HEK293 (cell line): ENCODE measurements at regions not wholly inside any gene's neighbourhood (a gene's known extent, or its start where the extent isn't known, plus 50 kb on each side); places are given as distances from the start of the nearest gene placed in this dataset.

Experiments used
- CTCF ChIA-PET: fragments of 350-600 bp; formaldehyde crosslinking; extraction: SDS; loops from one replicate; lab custom pipeline; 2021; ENCODE audit warnings: antibody characterized with exemption; lab: Yijun Ruan, JAX
- POLR2A ChIA-PET: fragments of 300-600 bp; formaldehyde crosslinking; extraction: SDS; loops from one replicate; lab custom pipeline; 2020; ENCODE audit warnings: antibody characterized with exemption, inconsistent platforms; lab: Yijun Ruan, JAX
- H3K27ac ChIP-seq: fragments of 200-500 bp; sonication (Bioruptor generic); 2 replicates; pipeline ENCODE4 v1.5.1; 2014; ENCODE audit warnings: low read depth, low read length, control low read depth, inconsistent platforms; ENCODE audit errors: extremely low read depth
- H3K36me3 ChIP-seq, 2 experiments: fragments of 200-500 bp in 1 of 2; sonication (Bioruptor generic) in 1 of 2; 1 replicate in 1 of 2; 2 replicates in 1 of 2; pipeline ENCODE4 v1.5.1; 2014 to 2017; ENCODE audit warnings: inconsistent platforms in 2 of 2, low read length in 2 of 2; ENCODE audit not compliant: control insufficient read depth in 2 of 2, insufficient read depth in 1 of 2
- H3K4me1 ChIP-seq: fragments of 200-500 bp; sonication (Bioruptor generic); 2 replicates; pipeline ENCODE4 v1.5.1; 2014; ENCODE audit warnings: mild to moderate bottlenecking, low read length, inconsistent platforms; ENCODE audit not compliant: control insufficient read depth, insufficient read depth
- H3K4me3 ChIP-seq: 2 replicates; pipeline ENCODE4 v1.5.1; 2011; ENCODE audit warnings: low read depth, mild to moderate bottlenecking, control low read depth, low read length, moderate library complexity
- H3K9me3 ChIP-seq: fragments of 200-500 bp; sonication (Bioruptor generic); 2 replicates; pipeline ENCODE4 v1.5.1; 2014; ENCODE audit warnings: low read depth, low read length, inconsistent platforms; ENCODE audit not compliant: control insufficient read depth, insufficient read depth
- BCL11B ChIP-seq: fragments of 450-650 bp; formaldehyde crosslinking; IDR thresholded peaks from 2 replicates; pipeline ENCODE4 v1.5.1; 2016; ENCODE audit warnings: low read depth, missing biosample characterization, missing genetic modification characterization
- HOXC10 ChIP-seq: sonication (generic); formaldehyde crosslinking; IDR thresholded peaks from 2 replicates; pipeline ENCODE4 v1.8.1; 2023; ENCODE audit warnings: mild to moderate bottlenecking, missing genetic modification reagents
- IKZF3 ChIP-seq: fragments of 450-650 bp; IDR thresholded peaks from 2 replicates; pipeline ENCODE4 v1.5.0; 2018; ENCODE audit warnings: missing biosample characterization, mild to moderate bottlenecking, missing genetic modification characterization, moderate library complexity
- KLF1 ChIP-seq: fragments of 450-650 bp; formaldehyde crosslinking; IDR thresholded peaks from 2 replicates; pipeline ENCODE4 v1.5.1; 2016; ENCODE audit warnings: missing biosample characterization, missing genetic modification characterization
- KLF10 ChIP-seq: fragments of 450-650 bp; IDR thresholded peaks from 2 replicates; pipeline ENCODE4 v1.5.1; 2018; ENCODE audit warnings: missing biosample characterization, mild to moderate bottlenecking, missing genetic modification characterization
- OSR2 ChIP-seq: fragments of 450-650 bp; formaldehyde crosslinking; IDR thresholded peaks from 2 replicates; pipeline ENCODE4 v1.5.1; 2016; ENCODE audit warnings: missing biosample characterization, missing genetic modification characterization
- ZBTB8A ChIP-seq: fragments of 450-650 bp; formaldehyde crosslinking; IDR thresholded peaks from 2 replicates; pipeline ENCODE4 v1.5.1; 2016; ENCODE audit warnings: missing biosample characterization, missing genetic modification characterization
- ZNF132 ChIP-seq: fragments of 450-650 bp; formaldehyde crosslinking; IDR thresholded peaks from 2 replicates; pipeline ENCODE4 v1.5.1; 2017; ENCODE audit warnings: missing biosample characterization, missing genetic modification characterization, borderline replicate concordance
- ZNF133 ChIP-seq: fragments of 450-650 bp; formaldehyde crosslinking; IDR thresholded peaks from 2 replicates; pipeline ENCODE4 v1.5.1; 2016; ENCODE audit warnings: missing biosample characterization, missing genetic modification characterization
- ZNF146 ChIP-seq: fragments of 450-650 bp; formaldehyde crosslinking; IDR thresholded peaks from 2 replicates; pipeline ENCODE4 v1.5.1; 2016; ENCODE audit warnings: missing biosample characterization, missing genetic modification characterization
- ZNF2 ChIP-seq: fragments of 450-650 bp; formaldehyde crosslinking; IDR thresholded peaks from 2 replicates; pipeline ENCODE4 v1.5.1; 2016; ENCODE audit warnings: missing biosample characterization, missing genetic modification characterization
- ZNF366 ChIP-seq: fragments of 450-650 bp; formaldehyde crosslinking; conservative IDR thresholded peaks from 2 replicates; pipeline ENCODE4 v1.5.1; 2016; ENCODE audit warnings: missing biosample characterization, missing genetic modification characterization
- ZNF394 ChIP-seq: fragments of 450-650 bp; formaldehyde crosslinking; IDR thresholded peaks from 2 replicates; pipeline ENCODE4 v1.5.1; 2016; ENCODE audit warnings: missing biosample characterization, missing genetic modification characterization, mild to moderate bottlenecking, moderate library complexity, borderline replicate concordance
- ZNF48 ChIP-seq: fragments of 450-650 bp; formaldehyde crosslinking; IDR thresholded peaks from 2 replicates; pipeline ENCODE4 v1.5.1; 2016; ENCODE audit warnings: missing biosample characterization, missing genetic modification characterization
- ZNF600 ChIP-seq: fragments of 450-650 bp; formaldehyde crosslinking; IDR thresholded peaks from 2 replicates; pipeline ENCODE4 v1.5.1; 2016; ENCODE audit warnings: missing biosample characterization, missing genetic modification characterization
- ZNF629 ChIP-seq: fragments of 450-650 bp; formaldehyde crosslinking; IDR thresholded peaks from 2 replicates; pipeline ENCODE4 v1.5.1; 2017; ENCODE audit warnings: missing biosample characterization, missing genetic modification characterization
- ZNF792 ChIP-seq: fragments of 450-650 bp; formaldehyde crosslinking; IDR thresholded peaks from 2 replicates; pipeline ENCODE4 v1.5.1; 2016; ENCODE audit warnings: missing biosample characterization, missing genetic modification characterization
- ZSCAN16 ChIP-seq: fragments of 450-650 bp; formaldehyde crosslinking; IDR thresholded peaks from 2 replicates; pipeline ENCODE4 v1.5.1; 2016; ENCODE audit warnings: missing biosample characterization, missing genetic modification characterization
- ZSCAN30 ChIP-seq: fragments of 450-650 bp; IDR thresholded peaks from 2 replicates; pipeline ENCODE4 v1.5.1; 2018; ENCODE audit warnings: missing biosample characterization, mild to moderate bottlenecking, missing genetic modification characterization, moderate library complexity
- TF ChIP-seq, protein P1 (sequence below): sonication (generic); formaldehyde crosslinking; IDR thresholded peaks from 2 replicates; pipeline ENCODE4 v1.8.1; 2022; ENCODE audit warnings: mild to moderate bottlenecking, moderate library complexity, missing genetic modification reagents
- TF ChIP-seq, protein P2 (sequence below): fragments of 450-650 bp; formaldehyde crosslinking; IDR thresholded peaks from 2 replicates; pipeline ENCODE4 v1.5.1; 2016; ENCODE audit warnings: missing biosample characterization, missing genetic modification characterization
- TF ChIP-seq, protein P3 (sequence below): fragments of 450-650 bp; formaldehyde crosslinking; IDR thresholded peaks from 2 replicates; pipeline ENCODE4 v1.5.1; 2016; ENCODE audit warnings: missing biosample characterization, missing genetic modification characterization, low read depth
- TF ChIP-seq, protein P4 (sequence below): fragments of 450-650 bp; formaldehyde crosslinking; IDR thresholded peaks from 2 replicates; pipeline ENCODE4 v1.5.1; 2016; ENCODE audit warnings: missing biosample characterization, missing genetic modification characterization, borderline replicate concordance
- TF ChIP-seq, protein P5 (sequence below): fragments of 450-650 bp; formaldehyde crosslinking; IDR thresholded peaks from 2 replicates; pipeline ENCODE4 v1.5.1; 2017; ENCODE audit warnings: missing biosample characterization, missing genetic modification characterization

DNA sequence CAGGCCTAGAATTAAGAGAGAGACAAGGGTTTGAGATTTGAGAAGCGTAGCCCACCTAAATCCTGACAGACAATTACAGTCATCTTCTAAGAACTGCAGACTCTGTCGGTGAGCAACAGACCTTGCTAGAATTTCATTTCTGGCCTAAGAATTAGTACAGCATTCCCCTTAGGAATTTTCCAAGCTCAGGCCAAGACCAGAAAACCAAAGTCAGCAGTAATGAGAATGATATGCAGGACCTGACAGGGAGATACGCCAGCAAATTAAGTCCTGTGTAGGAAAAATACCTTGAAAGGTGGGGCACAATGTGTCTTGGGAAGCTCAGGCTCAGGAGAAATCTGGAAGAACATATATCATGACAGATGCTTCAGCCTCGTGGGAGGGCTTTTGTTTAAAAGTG is 52.7 kb upstream of the HERPUD2 start:
- Histone ChIP-seq H3K4me3 (no peak overlapping the region), H3K4me1 (no peaks in the 10 kb centered on the region; the same call in 1 of the 2 replicates), H3K27ac (no peak overlapping the region), H3K36me3 (no peaks in the 10 kb centered on the region), H3K9me3 (no peaks in the 10 kb centered on the region)
- TF ChIP-seq ZSCAN16 (no peak), KLF10 (no peak), ZBTB8A (tag by site-specific recombination) (no peak), ZSCAN30 (tag by site-specific recombination) (no peak), ZNF629 (no peak), ZNF600 (tag by site-specific recombination) (no peak), OSR2 (tag by site-specific recombination) (no peak), IKZF3 (tag by site-specific recombination) (no peak)
- POLR2A ChIA-PET: no interaction called here
- CTCF ChIA-PET: no interaction called here

DNA sequence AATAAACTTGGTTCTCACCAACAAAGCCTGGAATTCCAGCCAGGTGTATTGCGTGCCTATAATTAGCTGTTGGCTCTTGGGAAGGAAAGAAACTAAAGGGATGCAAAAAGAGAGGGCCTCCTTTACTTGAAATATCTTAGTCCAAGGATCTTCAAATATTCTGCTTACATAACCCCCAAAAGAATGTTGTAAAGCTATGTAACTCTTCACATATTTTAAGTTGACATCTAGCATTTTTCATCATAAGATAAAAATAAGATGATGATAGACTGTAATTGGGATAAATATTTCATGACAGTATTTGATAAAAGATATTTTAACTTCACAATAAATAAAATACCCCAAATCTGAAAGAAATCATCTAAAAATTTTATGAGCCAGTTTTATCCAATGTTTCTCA is 52.5 kb upstream of the SEPTIN7 start:
- Histone ChIP-seq H3K27ac (no peak overlapping the region), H3K4me3 (no peak overlapping the region), H3K9me3 (no peaks in the 10 kb centered on the region), H3K4me1 (no peaks in the 10 kb centered on the region; the same call in 1 of the 2 replicates), H3K36me3 (no peaks in the 10 kb centered on the region)
- TF ChIP-seq ZNF48 (tag by site-specific recombination) (no peak), BCL11B (tag by site-specific recombination) (no peak), HOXC10 (CRISPR knock-in tag) (no peak), ZNF146 (no peak), ZNF133 (tag by site-specific recombination) (no peak), ZNF366 (tag by site-specific recombination) (no peak), ZNF2 (tag by site-specific recombination) (no peak), OSR2 (tag by site-specific recombination) (no peak), ZNF394 (tag by site-specific recombination) (no peak)
- TF ChIP-seq, protein P1, sequence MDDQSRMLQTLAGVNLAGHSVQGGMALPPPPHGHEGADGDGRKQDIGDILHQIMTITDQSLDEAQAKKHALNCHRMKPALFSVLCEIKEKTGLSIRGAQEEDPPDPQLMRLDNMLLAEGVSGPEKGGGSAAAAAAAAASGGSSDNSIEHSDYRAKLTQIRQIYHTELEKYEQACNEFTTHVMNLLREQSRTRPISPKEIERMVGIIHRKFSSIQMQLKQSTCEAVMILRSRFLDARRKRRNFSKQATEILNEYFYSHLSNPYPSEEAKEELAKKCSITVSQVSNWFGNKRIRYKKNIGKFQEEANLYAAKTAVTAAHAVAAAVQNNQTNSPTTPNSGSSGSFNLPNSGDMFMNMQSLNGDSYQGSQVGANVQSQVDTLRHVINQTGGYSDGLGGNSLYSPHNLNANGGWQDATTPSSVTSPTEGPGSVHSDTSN: no peak
- TF ChIP-seq, protein P2, sequence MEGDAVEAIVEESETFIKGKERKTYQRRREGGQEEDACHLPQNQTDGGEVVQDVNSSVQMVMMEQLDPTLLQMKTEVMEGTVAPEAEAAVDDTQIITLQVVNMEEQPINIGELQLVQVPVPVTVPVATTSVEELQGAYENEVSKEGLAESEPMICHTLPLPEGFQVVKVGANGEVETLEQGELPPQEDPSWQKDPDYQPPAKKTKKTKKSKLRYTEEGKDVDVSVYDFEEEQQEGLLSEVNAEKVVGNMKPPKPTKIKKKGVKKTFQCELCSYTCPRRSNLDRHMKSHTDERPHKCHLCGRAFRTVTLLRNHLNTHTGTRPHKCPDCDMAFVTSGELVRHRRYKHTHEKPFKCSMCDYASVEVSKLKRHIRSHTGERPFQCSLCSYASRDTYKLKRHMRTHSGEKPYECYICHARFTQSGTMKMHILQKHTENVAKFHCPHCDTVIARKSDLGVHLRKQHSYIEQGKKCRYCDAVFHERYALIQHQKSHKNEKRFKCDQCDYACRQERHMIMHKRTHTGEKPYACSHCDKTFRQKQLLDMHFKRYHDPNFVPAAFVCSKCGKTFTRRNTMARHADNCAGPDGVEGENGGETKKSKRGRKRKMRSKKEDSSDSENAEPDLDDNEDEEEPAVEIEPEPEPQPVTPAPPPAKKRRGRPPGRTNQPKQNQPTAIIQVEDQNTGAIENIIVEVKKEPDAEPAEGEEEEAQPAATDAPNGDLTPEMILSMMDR (tag by site-specific recombination): no peak
- TF ChIP-seq, protein P3, sequence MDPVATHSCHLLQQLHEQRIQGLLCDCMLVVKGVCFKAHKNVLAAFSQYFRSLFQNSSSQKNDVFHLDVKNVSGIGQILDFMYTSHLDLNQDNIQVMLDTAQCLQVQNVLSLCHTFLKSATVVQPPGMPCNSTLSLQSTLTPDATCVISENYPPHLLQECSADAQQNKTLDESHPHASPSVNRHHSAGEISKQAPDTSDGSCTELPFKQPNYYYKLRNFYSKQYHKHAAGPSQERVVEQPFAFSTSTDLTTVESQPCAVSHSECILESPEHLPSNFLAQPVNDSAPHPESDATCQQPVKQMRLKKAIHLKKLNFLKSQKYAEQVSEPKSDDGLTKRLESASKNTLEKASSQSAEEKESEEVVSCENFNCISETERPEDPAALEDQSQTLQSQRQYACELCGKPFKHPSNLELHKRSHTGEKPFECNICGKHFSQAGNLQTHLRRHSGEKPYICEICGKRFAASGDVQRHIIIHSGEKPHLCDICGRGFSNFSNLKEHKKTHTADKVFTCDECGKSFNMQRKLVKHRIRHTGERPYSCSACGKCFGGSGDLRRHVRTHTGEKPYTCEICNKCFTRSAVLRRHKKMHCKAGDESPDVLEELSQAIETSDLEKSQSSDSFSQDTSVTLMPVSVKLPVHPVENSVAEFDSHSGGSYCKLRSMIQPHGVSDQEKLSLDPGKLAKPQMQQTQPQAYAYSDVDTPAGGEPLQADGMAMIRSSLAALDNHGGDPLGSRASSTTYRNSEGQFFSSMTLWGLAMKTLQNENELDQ (tag by site-specific recombination): no peak
- CTCF ChIA-PET: no interaction called here
- POLR2A ChIA-PET: no interaction called here

DNA sequence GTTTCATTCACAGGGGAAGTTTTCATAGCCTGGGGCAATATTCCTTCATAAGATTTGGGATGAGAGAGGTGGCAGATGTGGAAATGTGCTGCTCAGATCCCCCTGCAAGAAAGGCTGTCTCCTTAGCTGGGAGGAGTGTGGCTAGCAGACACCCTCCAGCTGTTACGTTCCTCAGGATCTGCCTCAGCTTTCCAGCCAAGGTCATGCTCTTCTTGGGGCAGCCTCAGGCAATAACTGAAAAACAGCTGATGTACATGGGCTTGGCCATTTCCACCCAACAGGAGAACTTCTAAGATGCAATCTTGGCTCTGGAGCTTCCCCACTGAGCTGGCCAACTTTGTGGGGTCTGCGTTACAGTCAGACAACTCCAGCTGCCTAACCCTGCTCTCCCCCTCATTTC is 51.3 kb upstream of the SEPTIN7 start:
- POLR2A ChIA-PET: no interaction called here
- Histone ChIP-seq H3K9me3 (no peaks in the 10 kb centered on the region), H3K4me1 (no peaks in the 10 kb centered on the region; the same call in 1 of the 2 replicates), H3K36me3 (no peaks in the 10 kb centered on the region), H3K27ac (no peak overlapping the region), H3K4me3 (no peak overlapping the region)
- CTCF ChIA-PET: interaction anchor here (1.1 kb wide), 1 partner anchor 23 kb away, joined by 4 read pairs; no protein-coding TSS in a partner anchor
- TF ChIP-seq, protein P4, sequence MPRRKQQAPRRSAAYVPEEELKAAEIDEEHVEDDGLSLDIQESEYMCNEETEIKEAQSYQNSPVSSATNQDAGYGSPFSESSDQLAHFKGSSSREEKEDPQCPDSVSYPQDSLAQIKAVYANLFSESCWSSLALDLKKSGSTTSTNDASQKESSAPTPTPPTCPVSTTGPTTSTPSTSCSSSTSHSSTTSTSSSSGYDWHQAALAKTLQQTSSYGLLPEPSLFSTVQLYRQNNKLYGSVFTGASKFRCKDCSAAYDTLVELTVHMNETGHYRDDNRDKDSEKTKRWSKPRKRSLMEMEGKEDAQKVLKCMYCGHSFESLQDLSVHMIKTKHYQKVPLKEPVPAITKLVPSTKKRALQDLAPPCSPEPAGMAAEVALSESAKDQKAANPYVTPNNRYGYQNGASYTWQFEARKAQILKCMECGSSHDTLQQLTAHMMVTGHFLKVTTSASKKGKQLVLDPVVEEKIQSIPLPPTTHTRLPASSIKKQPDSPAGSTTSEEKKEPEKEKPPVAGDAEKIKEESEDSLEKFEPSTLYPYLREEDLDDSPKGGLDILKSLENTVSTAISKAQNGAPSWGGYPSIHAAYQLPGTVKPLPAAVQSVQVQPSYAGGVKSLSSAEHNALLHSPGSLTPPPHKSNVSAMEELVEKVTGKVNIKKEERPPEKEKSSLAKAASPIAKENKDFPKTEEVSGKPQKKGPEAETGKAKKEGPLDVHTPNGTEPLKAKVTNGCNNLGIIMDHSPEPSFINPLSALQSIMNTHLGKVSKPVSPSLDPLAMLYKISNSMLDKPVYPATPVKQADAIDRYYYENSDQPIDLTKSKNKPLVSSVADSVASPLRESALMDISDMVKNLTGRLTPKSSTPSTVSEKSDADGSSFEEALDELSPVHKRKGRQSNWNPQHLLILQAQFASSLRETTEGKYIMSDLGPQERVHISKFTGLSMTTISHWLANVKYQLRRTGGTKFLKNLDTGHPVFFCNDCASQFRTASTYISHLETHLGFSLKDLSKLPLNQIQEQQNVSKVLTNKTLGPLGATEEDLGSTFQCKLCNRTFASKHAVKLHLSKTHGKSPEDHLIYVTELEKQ (tag by site-specific recombination): no peak
- TF ChIP-seq KLF1 (no peak), ZNF792 (no peak), ZNF132 (tag by site-specific recombination) (no peak)
- TF ChIP-seq, protein P5, sequence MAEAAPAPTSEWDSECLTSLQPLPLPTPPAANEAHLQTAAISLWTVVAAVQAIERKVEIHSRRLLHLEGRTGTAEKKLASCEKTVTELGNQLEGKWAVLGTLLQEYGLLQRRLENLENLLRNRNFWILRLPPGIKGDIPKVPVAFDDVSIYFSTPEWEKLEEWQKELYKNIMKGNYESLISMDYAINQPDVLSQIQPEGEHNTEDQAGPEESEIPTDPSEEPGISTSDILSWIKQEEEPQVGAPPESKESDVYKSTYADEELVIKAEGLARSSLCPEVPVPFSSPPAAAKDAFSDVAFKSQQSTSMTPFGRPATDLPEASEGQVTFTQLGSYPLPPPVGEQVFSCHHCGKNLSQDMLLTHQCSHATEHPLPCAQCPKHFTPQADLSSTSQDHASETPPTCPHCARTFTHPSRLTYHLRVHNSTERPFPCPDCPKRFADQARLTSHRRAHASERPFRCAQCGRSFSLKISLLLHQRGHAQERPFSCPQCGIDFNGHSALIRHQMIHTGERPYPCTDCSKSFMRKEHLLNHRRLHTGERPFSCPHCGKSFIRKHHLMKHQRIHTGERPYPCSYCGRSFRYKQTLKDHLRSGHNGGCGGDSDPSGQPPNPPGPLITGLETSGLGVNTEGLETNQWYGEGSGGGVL (tag by site-specific recombination): no peak
